ENCODE measurements at regions not wholly inside any gene's neighbourhood (a gene's known extent, or its start where the extent isn't known, plus 50 kb on each side); places are given as distances from the start of the nearest gene placed in this dataset.

- in situ Hi-C loops (cut with MboI): no loop called here
- H3K27me3 ChIP-seq (replicated peaks in 1 of 2; ENCODE audit: control insufficient read depth in 2 of 2, insufficient read depth in 2 of 2, low read length in 1 of 2): no peaks in the 10 kb centered on the region
- no peaks in the 10 kb centered on the region for H3K9me3 ChIP-seq (replicated peaks; ENCODE audit: control insufficient read depth, insufficient read depth, low read length)
- no TSS peak for BruUV-seq (replicated peaks)
- WGBS (ENCODE audit: insufficient coverage, insufficient replicate concordance, low lambda C conversion rate, missing lambda C conversion rate): 31% methylated on average over 5 of the region's 5 CpGs
- CTCF ChIA-PET: no interaction called here
- ATAC-seq (0 out of 3 replicates have a peak, but pooled peaks have one; percentile 22), DNase-seq (ENCODE audit: low read depth, low spot score) (no peak), FAIRE-seq (no peak)
- no peak overlapping the region for H3K4me3 ChIP-seq
- no peak for TF ChIP-seq WRNIP1 (IDR thresholded peaks at IDR 0.05; ENCODE audit: borderline replicate concordance, low read depth, low read length)
- no peak for TF ChIP-seq SPI1 (IDR thresholded peaks at IDR 0.05; ENCODE audit: borderline replicate concordance, insufficient read depth, low read depth, low read length)
- no peak for TF ChIP-seq SKIL (IDR thresholded peaks at IDR 0.05; ENCODE audit: low read depth, poor library complexity, severe bottlenecking)
- no peak for TF ChIP-seq TBL1XR1 (IDR thresholded peaks at IDR 0.05; ENCODE audit: low read depth, low read length)
- no peak for TF ChIP-seq BACH1 (IDR thresholded peaks at IDR 0.05; ENCODE audit: borderline replicate concordance)
- TF ChIP-seq IRF4 (IDR thresholded peaks at IDR 0.05; ENCODE audit: low read depth, low read length): no peak
- no peak for TF ChIP-seq ESRRA (IDR thresholded peaks at IDR 0.05; ENCODE audit: low read length)
- no peak for TF ChIP-seq HDAC2 (IDR thresholded peaks at IDR 0.05)
- TF ChIP-seq RB1 (IDR thresholded peaks at IDR 0.05; ENCODE audit: borderline replicate concordance): no peak
- TF ChIP-seq ELK1 (IDR thresholded peaks at IDR 0.05; ENCODE audit: low read depth, low read length): no peak
- no peak for TF ChIP-seq RELB (IDR thresholded peaks at IDR 0.05; ENCODE audit: low read depth)
- no peak for TF ChIP-seq YY1 (IDR thresholded peaks at IDR 0.05; ENCODE audit: low read depth, low read length)
- TF ChIP-seq MEF2B (IDR thresholded peaks at IDR 0.05; ENCODE audit: partially characterized antibody, poor library complexity, severe bottlenecking): no peak
- TF ChIP-seq MYC (IDR thresholded peaks at IDR 0.05; ENCODE audit: insufficient read depth, insufficient read length, insufficient replicate concordance, low read length, severe bottlenecking): no peak
- no peak for TF ChIP-seq ETV6 (conservative IDR thresholded peaks at IDR 0.05 in 1 of 2, IDR thresholded peaks at IDR 0.05 in 1 of 2; ENCODE audit: borderline replicate concordance in 1 of 2, low read depth in 1 of 2)
- TF ChIP-seq BCL11A (IDR thresholded peaks at IDR 0.05; ENCODE audit: low read depth, low read length): no peak
- TF ChIP-seq RUNX3 (IDR thresholded peaks at IDR 0.05; ENCODE audit: low read length): no peak
- TF ChIP-seq SIX5 (IDR thresholded peaks at IDR 0.05; ENCODE audit: low read depth, low read length, severe bottlenecking): no peak
- TF ChIP-seq MTA2 (IDR thresholded peaks at IDR 0.05; ENCODE audit: low read depth): no peak
- no peak overlapping the region for H3K9ac ChIP-seq (ENCODE audit: control insufficient read depth, insufficient read depth, low read length)
- no peak overlapping the region for H3K4me2 ChIP-seq (ENCODE audit: control insufficient read depth, insufficient read depth)
- no peaks in the 10 kb centered on the region for H3K4me1 ChIP-seq (ENCODE audit: control insufficient read depth, insufficient read depth, low read length)
- no peaks in the 10 kb centered on the region for H4K20me1 ChIP-seq (ENCODE audit: control insufficient read depth, insufficient read depth)
- no peak overlapping the region for H2AFZ ChIP-seq (ENCODE audit: control insufficient read depth, low read depth, low read length)
- no peaks in the 10 kb centered on the region for H3K79me2 ChIP-seq (ENCODE audit: control insufficient read depth, insufficient read depth, low read length)
- SMC1A ChIA-PET (ENCODE audit: uncharacterized antibody, unreplicated experiment): no interaction called here
- no peaks in the 10 kb centered on the region for H3K36me3 ChIP-seq (ENCODE audit: control insufficient read depth in 2 of 2, insufficient read depth in 2 of 2, low read length in 1 of 2)
- RAD21 ChIA-PET (ENCODE audit: unreplicated experiment): no interaction called here
- intact Hi-C loops (cut with micrococcal nuclease; ENCODE audit: unreplicated experiment): no loop called here
- POLR2A ChIA-PET: no interaction called here
- no peak overlapping the region for H3K27ac ChIP-seq (ENCODE audit: control insufficient read depth, insufficient read depth)
Measured at GRCh38 chr13:62085337-62086229, 669.9 kb upstream of the PCDH20 start.
